K562 (cell line): ENCODE measurements at regions not wholly inside any gene's neighbourhood (a gene's known extent, or its start where the extent isn't known, plus 50 kb on each side); places are given as distances from the start of the nearest gene placed in this dataset.

Experiments
- ARHGAP35 ChIP-seq: fragments of 450-650 bp; IDR thresholded peaks from 2 replicates; pipeline ENCODE4 v1.6.1; 2018; ENCODE audit not compliant: partially characterized antibody
- IFI16 ChIP-seq: fragments of 250-450 bp; sonication (Bioruptor Pico); IDR thresholded peaks from 2 replicates; pipeline ENCODE4 v2.1.2; 2022; ENCODE audit warnings: mild to moderate bottlenecking, inconsistent platforms
- ILF3 ChIP-seq: fragments of 450-650 bp; IDR thresholded peaks from 2 replicates; pipeline ENCODE4 v1.6.1; 2018; ENCODE audit warnings: antibody characterized with exemption, mild to moderate bottlenecking, moderate library complexity, borderline replicate concordance
- MLLT1 ChIP-seq, 2 experiments: fragments of 450-650 bp; IDR thresholded peaks; 2 replicates each; pipeline ENCODE4 v1.6.1; 2016
- NEUROD1 ChIP-seq: fragments of 150-350 bp; IDR thresholded peaks from 2 replicates; pipeline ENCODE4 v1.6.1; 2014; ENCODE audit warnings: borderline replicate concordance, low read length, low read depth; ENCODE audit not compliant: partially characterized antibody
- NR0B1 ChIP-seq: fragments of 450-650 bp; IDR thresholded peaks from one replicate; pipeline ENCODE4 v1.6.1; 2018; ENCODE audit warnings: mild to moderate bottlenecking, moderate library complexity; ENCODE audit not compliant: partially characterized antibody
- NR1H2 ChIP-seq: sonication (generic); formaldehyde crosslinking; IDR thresholded peaks from 2 replicates; pipeline ENCODE4 v1.4.0; 2020; ENCODE audit warnings: mild to moderate bottlenecking, missing genetic modification reagents
- SMAD3 ChIP-seq: fragments of 450-650 bp; formaldehyde crosslinking; conservative IDR thresholded peaks from 2 replicates; pipeline ENCODE4 v1.4.0; 2020; ENCODE audit warnings: mild to moderate bottlenecking
- ZFP91 ChIP-seq: sonication (generic); formaldehyde crosslinking; IDR thresholded peaks from 2 replicates; pipeline ENCODE4 v1.8.0; 2022; ENCODE audit warnings: mild to moderate bottlenecking, missing genetic modification reagents
- ZFX ChIP-seq: sonication (generic); formaldehyde crosslinking; IDR thresholded peaks from 2 replicates; pipeline ENCODE4 v1.8.0; 2022; ENCODE audit warnings: mild to moderate bottlenecking, missing genetic modification reagents, moderate library complexity
- ZNF561 ChIP-seq: fragments of 450-650 bp; formaldehyde crosslinking; conservative IDR thresholded peaks from 2 replicates; pipeline ENCODE4 v1.4.0; 2020; ENCODE audit warnings: mild to moderate bottlenecking, moderate library complexity
- TF ChIP-seq, protein P1 (sequence below): sonication (generic); formaldehyde crosslinking; IDR thresholded peaks from 2 replicates; pipeline ENCODE4 v1.8.1; 2022; ENCODE audit warnings: missing genetic modification reagents

- no peak for TF ChIP-seq SMAD3 (CRISPR knock-in tag)
- TF ChIP-seq ZFX (CRISPR knock-in tag): no peak
- no peak for TF ChIP-seq ILF3
- no peak for TF ChIP-seq NEUROD1
- no peak for TF ChIP-seq ZFP91
- no peak for TF ChIP-seq ARHGAP35
- TF ChIP-seq, protein P1, sequence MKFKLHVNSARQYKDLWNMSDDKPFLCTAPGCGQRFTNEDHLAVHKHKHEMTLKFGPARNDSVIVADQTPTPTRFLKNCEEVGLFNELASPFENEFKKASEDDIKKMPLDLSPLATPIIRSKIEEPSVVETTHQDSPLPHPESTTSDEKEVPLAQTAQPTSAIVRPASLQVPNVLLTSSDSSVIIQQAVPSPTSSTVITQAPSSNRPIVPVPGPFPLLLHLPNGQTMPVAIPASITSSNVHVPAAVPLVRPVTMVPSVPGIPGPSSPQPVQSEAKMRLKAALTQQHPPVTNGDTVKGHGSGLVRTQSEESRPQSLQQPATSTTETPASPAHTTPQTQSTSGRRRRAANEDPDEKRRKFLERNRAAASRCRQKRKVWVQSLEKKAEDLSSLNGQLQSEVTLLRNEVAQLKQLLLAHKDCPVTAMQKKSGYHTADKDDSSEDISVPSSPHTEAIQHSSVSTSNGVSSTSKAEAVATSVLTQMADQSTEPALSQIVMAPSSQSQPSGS (CRISPR knock-in tag): no peak
- no peak for TF ChIP-seq NR0B1
- no peak for TF ChIP-seq MLLT1 (IDR thresholded peaks at IDR 0.05)
- TF ChIP-seq NR1H2: no peak
- TF ChIP-seq IFI16: no peak
- TF ChIP-seq ZNF561 (CRISPR knock-in tag): no peak
Measured at GRCh38 chr4:181578911-181579310, 664.3 kb upstream of the TENM3 start (continued).
